ENCODE measurements at regions not wholly inside any gene's neighbourhood (a gene's known extent, or its start where the extent isn't known, plus 50 kb on each side); places are given as distances from the start of the nearest gene placed in this dataset.

DNA sequence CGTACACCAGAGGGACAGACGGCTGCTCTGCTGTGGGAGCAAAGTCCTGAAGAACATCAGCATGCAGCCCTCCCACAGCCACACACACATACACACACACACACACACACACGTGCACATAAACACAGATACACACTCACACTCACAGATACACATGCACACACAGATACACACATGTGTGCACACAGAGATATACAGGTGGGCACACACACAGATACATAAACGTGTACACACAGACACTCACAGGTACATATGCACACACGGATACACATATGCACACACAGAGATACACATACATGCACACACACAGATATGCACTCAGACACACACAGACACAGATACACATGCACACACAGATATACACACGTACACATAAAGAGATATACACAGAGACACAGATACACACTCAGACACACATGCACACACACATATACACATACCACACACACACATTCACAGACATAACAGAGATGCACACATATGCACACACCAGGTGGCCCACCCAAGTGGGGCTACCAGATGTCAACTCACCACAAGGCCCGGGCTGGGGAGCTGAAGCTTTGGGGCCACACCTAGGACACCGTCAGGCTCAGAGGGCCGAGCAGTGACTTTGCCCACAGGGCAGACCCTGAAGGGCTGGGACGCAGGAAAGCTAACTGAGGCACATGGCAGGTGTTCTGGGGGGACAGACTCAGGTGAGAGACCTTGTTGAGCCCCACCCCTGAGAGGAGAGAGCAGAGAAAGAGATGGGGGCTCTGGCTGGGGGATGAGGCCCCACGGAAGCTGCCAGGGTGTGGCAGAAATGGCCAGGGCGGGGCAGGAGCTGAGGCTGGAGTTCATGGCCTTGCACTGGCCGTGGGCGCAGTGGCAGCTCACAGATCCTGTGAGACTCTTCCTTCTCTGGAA, 148.6 kb upstream of the PPP1R26 start:
- H3K27me3 ChIP-seq (ENCODE audit: control insufficient read depth, insufficient read depth, low read length): no peaks in the 10 kb centered on the region
- DNase-seq (ENCODE audit: low read depth in 2 of 2): no peak
- H3K27ac ChIP-seq (ENCODE audit: insufficient read depth, low read length): no peak overlapping the region
- no peaks in the 10 kb centered on the region for H3K36me3 ChIP-seq (ENCODE audit: control insufficient read depth, insufficient read depth, low read length)
- H2AFZ ChIP-seq (ENCODE audit: low read length): no peak overlapping the region
- no peak overlapping the region for H3K4me3 ChIP-seq (replicated peaks in 1 of 4; ENCODE audit: control extremely low read depth in 1 of 4, insufficient read depth in 1 of 4, low read depth in 3 of 4, low read length in 4 of 4)
- TF ChIP-seq, protein P1, sequence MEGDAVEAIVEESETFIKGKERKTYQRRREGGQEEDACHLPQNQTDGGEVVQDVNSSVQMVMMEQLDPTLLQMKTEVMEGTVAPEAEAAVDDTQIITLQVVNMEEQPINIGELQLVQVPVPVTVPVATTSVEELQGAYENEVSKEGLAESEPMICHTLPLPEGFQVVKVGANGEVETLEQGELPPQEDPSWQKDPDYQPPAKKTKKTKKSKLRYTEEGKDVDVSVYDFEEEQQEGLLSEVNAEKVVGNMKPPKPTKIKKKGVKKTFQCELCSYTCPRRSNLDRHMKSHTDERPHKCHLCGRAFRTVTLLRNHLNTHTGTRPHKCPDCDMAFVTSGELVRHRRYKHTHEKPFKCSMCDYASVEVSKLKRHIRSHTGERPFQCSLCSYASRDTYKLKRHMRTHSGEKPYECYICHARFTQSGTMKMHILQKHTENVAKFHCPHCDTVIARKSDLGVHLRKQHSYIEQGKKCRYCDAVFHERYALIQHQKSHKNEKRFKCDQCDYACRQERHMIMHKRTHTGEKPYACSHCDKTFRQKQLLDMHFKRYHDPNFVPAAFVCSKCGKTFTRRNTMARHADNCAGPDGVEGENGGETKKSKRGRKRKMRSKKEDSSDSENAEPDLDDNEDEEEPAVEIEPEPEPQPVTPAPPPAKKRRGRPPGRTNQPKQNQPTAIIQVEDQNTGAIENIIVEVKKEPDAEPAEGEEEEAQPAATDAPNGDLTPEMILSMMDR (conservative IDR thresholded peaks at IDR 0.05 in 1 of 2, IDR thresholded peaks at IDR 0.05 in 1 of 2; ENCODE audit: low read depth in 1 of 2, low read length in 2 of 2): no peak
- no peak for TF ChIP-seq EZH2 (IDR thresholded peaks at IDR 0.05; ENCODE audit: low read length, missing control alignments)
- no peak overlapping the region for H3K4me2 ChIP-seq (ENCODE audit: extremely low read depth, insufficient read depth, low read length)
- H3K79me2 ChIP-seq (ENCODE audit: control insufficient read depth, insufficient read depth, low read length): no peaks in the 10 kb centered on the region
- H4K20me1 ChIP-seq (ENCODE audit: control insufficient read depth, extremely low read depth, insufficient read depth, low read length): no peaks in the 10 kb centered on the region
- no peaks in the 10 kb centered on the region for H3K4me1 ChIP-seq (ENCODE audit: control insufficient read depth, extremely low read depth, insufficient read depth, low read length)
- H3K9ac ChIP-seq (ENCODE audit: insufficient read depth, low read length): no peak overlapping the region
- no peaks in the 10 kb centered on the region for H3K9me3 ChIP-seq (ENCODE audit: control insufficient read depth, insufficient read depth, low read depth, low read length)

DNA sequence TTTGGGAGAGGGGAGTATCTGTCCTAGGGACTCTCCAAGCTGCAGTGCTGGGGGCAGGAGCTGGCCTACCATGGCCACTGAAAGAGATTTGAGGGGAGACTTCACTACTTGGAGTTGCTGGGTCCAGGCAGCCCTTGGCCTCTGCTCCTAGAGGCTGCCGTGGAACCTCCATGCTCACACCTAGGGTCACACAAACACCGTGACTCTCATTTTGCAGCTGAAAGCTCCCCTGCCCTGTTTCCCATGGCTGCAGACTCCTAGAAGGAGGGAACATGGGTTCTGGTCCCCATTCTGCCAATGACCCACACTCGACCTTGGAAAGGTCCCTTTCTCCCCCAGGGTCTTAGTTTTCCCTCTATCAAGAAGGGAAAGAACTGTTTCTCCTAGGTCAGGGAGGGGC, 147.1 kb upstream of the PPP1R26 start:
- Histone ChIP-seq H2AFZ (ENCODE audit: low read length) (no peak overlapping the region), H3K36me3 (ENCODE audit: control insufficient read depth, insufficient read depth, low read length) (no peaks in the 10 kb centered on the region), H4K20me1 (ENCODE audit: control insufficient read depth, extremely low read depth, insufficient read depth, low read length) (no peaks in the 10 kb centered on the region), H3K27ac (ENCODE audit: insufficient read depth, low read length) (no peak overlapping the region), H3K9ac (ENCODE audit: insufficient read depth, low read length) (no peak overlapping the region), H3K27me3 (ENCODE audit: control insufficient read depth, insufficient read depth, low read length) (no peaks in the 10 kb centered on the region), H3K9me3 (ENCODE audit: control insufficient read depth, insufficient read depth, low read depth, low read length) (no peaks in the 10 kb centered on the region), H3K4me3 (replicated peaks in 1 of 4; ENCODE audit: control extremely low read depth in 1 of 4, insufficient read depth in 1 of 4, low read depth in 3 of 4, low read length in 4 of 4) (no peak overlapping the region), H3K4me1 (ENCODE audit: control insufficient read depth, extremely low read depth, insufficient read depth, low read length) (no peaks in the 10 kb centered on the region), H3K79me2 (ENCODE audit: control insufficient read depth, insufficient read depth, low read length) (no peaks in the 10 kb centered on the region), H3K4me2 (ENCODE audit: extremely low read depth, insufficient read depth, low read length) (no peak overlapping the region)
- no peak for TF ChIP-seq EZH2 (IDR thresholded peaks at IDR 0.05; ENCODE audit: low read length, missing control alignments)
- TF ChIP-seq, protein P1 (conservative IDR thresholded peaks at IDR 0.05 in 1 of 2, IDR thresholded peaks at IDR 0.05 in 1 of 2; ENCODE audit: low read depth in 1 of 2, low read length in 2 of 2): no peak
- no peak for DNase-seq (ENCODE audit: low read depth in 2 of 2)

DNA sequence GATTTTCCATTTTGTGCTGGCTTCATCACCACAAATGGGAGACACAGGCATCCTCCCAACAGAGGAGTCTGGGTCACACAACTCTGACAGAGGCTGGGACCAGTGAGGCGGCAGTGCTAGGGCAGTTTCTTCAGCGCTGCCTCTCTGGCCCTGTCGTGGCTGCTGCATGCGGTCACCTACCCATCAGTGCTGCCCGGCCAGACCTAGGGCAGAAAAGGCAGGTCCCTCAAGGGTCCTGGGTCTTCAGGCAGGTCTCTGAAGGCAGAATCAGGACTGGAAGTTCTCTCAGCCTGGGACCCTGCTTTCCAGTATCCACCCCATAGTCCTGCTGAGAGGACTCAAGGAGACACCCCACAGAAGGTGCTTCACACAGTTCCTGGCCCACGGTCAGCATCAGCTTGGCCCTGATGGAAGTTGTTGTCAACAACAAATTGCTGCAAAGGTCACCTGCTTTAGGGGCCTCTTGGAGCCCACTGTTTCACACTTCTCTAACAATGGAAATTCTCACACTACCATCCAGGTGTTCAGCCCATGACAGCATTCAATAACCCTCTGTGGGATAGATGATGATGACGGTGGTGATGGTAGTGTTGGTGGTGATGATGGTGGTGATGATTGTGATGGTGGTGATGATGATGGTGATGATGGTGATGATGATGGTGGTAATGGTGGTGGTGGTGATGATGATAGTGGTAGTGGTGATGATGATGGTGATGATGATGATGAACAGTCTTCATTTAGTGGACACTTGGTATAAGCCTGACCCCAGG, 146.4 kb upstream of the PPP1R26 start:
- Histone ChIP-seq H3K9ac (ENCODE audit: insufficient read depth, low read length) (no peak overlapping the region), H3K27ac (ENCODE audit: insufficient read depth, low read length) (no peak overlapping the region), H2AFZ (ENCODE audit: low read length) (no peak overlapping the region), H3K4me3 (replicated peaks in 1 of 4; ENCODE audit: control extremely low read depth in 1 of 4, insufficient read depth in 1 of 4, low read depth in 3 of 4, low read length in 4 of 4) (no peak overlapping the region), H3K4me1 (ENCODE audit: control insufficient read depth, extremely low read depth, insufficient read depth, low read length) (no peaks in the 10 kb centered on the region), H3K36me3 (ENCODE audit: control insufficient read depth, insufficient read depth, low read length) (no peaks in the 10 kb centered on the region), H3K9me3 (ENCODE audit: control insufficient read depth, insufficient read depth, low read depth, low read length) (no peaks in the 10 kb centered on the region), H4K20me1 (ENCODE audit: control insufficient read depth, extremely low read depth, insufficient read depth, low read length) (no peaks in the 10 kb centered on the region), H3K79me2 (ENCODE audit: control insufficient read depth, insufficient read depth, low read length) (no peaks in the 10 kb centered on the region), H3K27me3 (ENCODE audit: control insufficient read depth, insufficient read depth, low read length) (no peaks in the 10 kb centered on the region), H3K4me2 (ENCODE audit: extremely low read depth, insufficient read depth, low read length) (no peak overlapping the region)
- TF ChIP-seq, protein P1 (conservative IDR thresholded peaks at IDR 0.05 in 1 of 2, IDR thresholded peaks at IDR 0.05 in 1 of 2; ENCODE audit: low read depth in 1 of 2, low read length in 2 of 2): no peak
- no peak for TF ChIP-seq EZH2 (IDR thresholded peaks at IDR 0.05; ENCODE audit: low read length, missing control alignments)
- DNase-seq (ENCODE audit: low read depth in 2 of 2): no peak
